Hepatocyte (in vitro differentiated cells): ENCODE measurements at regions not wholly inside any gene's neighbourhood (a gene's known extent, or its start where the extent isn't known, plus 50 kb on each side); places are given as distances from the start of the nearest gene placed in this dataset.

Experiments
- DNase-seq: peaks from one replicate; pipeline ENCODE4 v3.0.0-alpha.2; 2016; ENCODE audit warnings: low spot score
- H2AFZ ChIP-seq: fragments of 200-600 bp; sonication (generic); 2 replicates; pipeline ENCODE4 v1.6.0; 2016; ENCODE audit warnings: antibody characterized with exemption, mild to moderate bottlenecking
- H3K27ac ChIP-seq: fragments of 200-600 bp; sonication (generic); 2 replicates; pipeline ENCODE4 v1.5.1; 2016; ENCODE audit warnings: mild to moderate bottlenecking
- H3K27me3 ChIP-seq: fragments of 200-600 bp; sonication (generic); 2 replicates; pipeline ENCODE4 v1.6.1; 2016
- H3K36me3 ChIP-seq: fragments of 200-600 bp; sonication (generic); replicated peaks from 2 replicates; pipeline ENCODE4 v1.5.1; 2016; ENCODE audit warnings: low read depth; ENCODE audit not compliant: insufficient read depth
- H3K4me1 ChIP-seq: fragments of 200-600 bp; sonication (generic); 2 replicates; pipeline ENCODE4 v1.5.1; 2016; ENCODE audit warnings: mild to moderate bottlenecking, moderate library complexity; ENCODE audit not compliant: insufficient read depth
- H3K4me2 ChIP-seq: fragments of 200-600 bp; sonication (generic); 2 replicates; pipeline ENCODE4 v1.6.0; 2016
- H3K4me3 ChIP-seq: fragments of 200-600 bp; sonication (generic); 2 replicates; pipeline ENCODE4 v1.5.1; 2016; ENCODE audit warnings: mild to moderate bottlenecking
- H3K79me2 ChIP-seq: fragments of 200-600 bp; sonication (generic); 2 replicates; pipeline ENCODE4 v1.6.0; 2017; ENCODE audit warnings: mild to moderate bottlenecking
- H3K9me2 ChIP-seq: fragments of 200-600 bp; sonication (generic); replicated peaks from 2 replicates; pipeline ENCODE4 v1.6.0; 2017; ENCODE audit warnings: mild to moderate bottlenecking; ENCODE audit not compliant: insufficient read depth
- H3K9me3 ChIP-seq: fragments of 200-600 bp; sonication (generic); 2 replicates; pipeline ENCODE4 v1.5.1; 2016; ENCODE audit warnings: low read depth, mild to moderate bottlenecking
- H4K20me1 ChIP-seq: fragments of 200-600 bp; sonication (generic); 2 replicates; pipeline ENCODE4 v1.6.0; 2016; ENCODE audit warnings: mild to moderate bottlenecking; ENCODE audit not compliant: insufficient read depth, poor library complexity, severe bottlenecking
- EZH2 ChIP-seq: fragments of 200-600 bp; sonication (generic); IDR thresholded peaks from 2 replicates; pipeline ENCODE4 v1.6.1; 2016; ENCODE audit warnings: antibody characterized with exemption, mild to moderate bottlenecking, borderline replicate concordance
- EZH2phosphoT487 ChIP-seq: fragments of 200-600 bp; sonication (generic); IDR thresholded peaks from one replicate; pipeline ENCODE4 v1.6.1; 2018; ENCODE audit warnings: antibody characterized with exemption, mild to moderate bottlenecking, low read depth, moderate library complexity; ENCODE audit not compliant: unreplicated experiment, severe bottlenecking
- WGBS: methylation state at CpG from one replicate; pipeline ENCODE4 v1.1.6; 2016; ENCODE audit warnings: low lambda C conversion rate; ENCODE audit errors: missing lambda C conversion rate; 5-methylcytosine and 5-hydroxymethylcytosine counted together
- TF ChIP-seq, protein P1 (sequence below): fragments of 200-600 bp; sonication (generic); IDR thresholded peaks from 2 replicates; pipeline ENCODE4 v1.5.1; 2016; ENCODE audit warnings: antibody characterized with exemption, mild to moderate bottlenecking; ENCODE audit not compliant: poor library complexity

DNA sequence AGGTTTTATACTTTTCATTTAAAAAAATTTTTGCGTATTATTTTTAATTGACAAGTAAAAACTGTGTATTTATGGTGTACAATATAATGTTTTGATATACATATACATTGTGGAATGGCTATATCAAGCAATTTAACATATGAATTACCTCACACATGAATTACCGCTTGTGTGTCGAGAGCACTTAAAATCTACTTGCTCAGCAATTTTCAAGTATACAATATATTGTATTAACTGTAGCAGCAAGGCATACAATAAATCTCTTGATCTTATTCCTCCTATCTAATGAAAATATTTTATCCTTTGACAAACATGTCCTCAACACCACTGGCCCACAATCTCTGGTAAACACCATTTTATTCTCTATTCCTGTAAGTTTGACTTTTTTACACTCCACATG, 224.4 kb upstream of the CYLC2 start:
- 96% methylated on average over 3 of the region's 3 CpGs for WGBS
- Histone ChIP-seq H4K20me1 (no peaks in the 10 kb centered on the region), H3K9me3 (no peaks in the 10 kb centered on the region), H3K4me3 (no peak overlapping the region), H3K9me2 (no peaks in the 10 kb centered on the region), H3K4me1 (no peaks in the 10 kb centered on the region), H3K27me3 (no peaks in the 10 kb centered on the region), H3K27ac (no peak overlapping the region), H3K79me2 (no peaks in the 10 kb centered on the region), H2AFZ (no peak overlapping the region), H3K4me2 (no peak overlapping the region), H3K36me3 (no peaks in the 10 kb centered on the region)
- no peak for TF ChIP-seq EZH2
- no peak for TF ChIP-seq EZH2phosphoT487
- TF ChIP-seq, protein P1, sequence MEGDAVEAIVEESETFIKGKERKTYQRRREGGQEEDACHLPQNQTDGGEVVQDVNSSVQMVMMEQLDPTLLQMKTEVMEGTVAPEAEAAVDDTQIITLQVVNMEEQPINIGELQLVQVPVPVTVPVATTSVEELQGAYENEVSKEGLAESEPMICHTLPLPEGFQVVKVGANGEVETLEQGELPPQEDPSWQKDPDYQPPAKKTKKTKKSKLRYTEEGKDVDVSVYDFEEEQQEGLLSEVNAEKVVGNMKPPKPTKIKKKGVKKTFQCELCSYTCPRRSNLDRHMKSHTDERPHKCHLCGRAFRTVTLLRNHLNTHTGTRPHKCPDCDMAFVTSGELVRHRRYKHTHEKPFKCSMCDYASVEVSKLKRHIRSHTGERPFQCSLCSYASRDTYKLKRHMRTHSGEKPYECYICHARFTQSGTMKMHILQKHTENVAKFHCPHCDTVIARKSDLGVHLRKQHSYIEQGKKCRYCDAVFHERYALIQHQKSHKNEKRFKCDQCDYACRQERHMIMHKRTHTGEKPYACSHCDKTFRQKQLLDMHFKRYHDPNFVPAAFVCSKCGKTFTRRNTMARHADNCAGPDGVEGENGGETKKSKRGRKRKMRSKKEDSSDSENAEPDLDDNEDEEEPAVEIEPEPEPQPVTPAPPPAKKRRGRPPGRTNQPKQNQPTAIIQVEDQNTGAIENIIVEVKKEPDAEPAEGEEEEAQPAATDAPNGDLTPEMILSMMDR, result no peak
- no peak for DNase-seq

DNA sequence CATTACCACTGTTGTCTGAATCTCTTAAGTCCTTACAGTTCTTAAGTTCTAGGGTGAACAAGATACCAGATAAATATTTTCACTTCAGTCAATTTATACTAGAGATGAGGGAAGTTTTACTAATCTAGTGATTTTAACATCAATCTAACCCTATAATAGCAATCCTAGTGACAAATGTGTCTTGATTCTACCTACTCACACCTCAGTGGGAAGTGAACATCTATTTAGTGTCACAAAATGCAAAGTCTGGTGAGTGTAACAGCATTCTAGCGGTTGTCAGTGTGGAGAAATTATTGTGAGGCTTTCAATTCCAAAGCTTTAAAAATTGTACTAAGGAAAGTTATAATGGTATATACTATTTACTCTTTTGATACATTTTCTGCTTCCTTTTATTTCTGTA, 225.8 kb upstream of the CYLC2 start:
- Histone ChIP-seq H3K9me2 (no peaks in the 10 kb centered on the region), H3K27ac (no peak overlapping the region), H2AFZ (no peak overlapping the region), H4K20me1 (no peaks in the 10 kb centered on the region), H3K4me2 (no peak overlapping the region), H3K4me3 (no peak overlapping the region), H3K27me3 (no peaks in the 10 kb centered on the region), H3K79me2 (no peaks in the 10 kb centered on the region), H3K36me3 (no peaks in the 10 kb centered on the region), H3K9me3 (no peaks in the 10 kb centered on the region), H3K4me1 (no peaks in the 10 kb centered on the region)
- WGBS, result 66% methylated on average over 1 of the region's 1 CpG
- DNase-seq, result no peak
- TF ChIP-seq EZH2phosphoT487 (no peak), EZH2 (no peak)
- TF ChIP-seq, protein P1, result no peak

DNA sequence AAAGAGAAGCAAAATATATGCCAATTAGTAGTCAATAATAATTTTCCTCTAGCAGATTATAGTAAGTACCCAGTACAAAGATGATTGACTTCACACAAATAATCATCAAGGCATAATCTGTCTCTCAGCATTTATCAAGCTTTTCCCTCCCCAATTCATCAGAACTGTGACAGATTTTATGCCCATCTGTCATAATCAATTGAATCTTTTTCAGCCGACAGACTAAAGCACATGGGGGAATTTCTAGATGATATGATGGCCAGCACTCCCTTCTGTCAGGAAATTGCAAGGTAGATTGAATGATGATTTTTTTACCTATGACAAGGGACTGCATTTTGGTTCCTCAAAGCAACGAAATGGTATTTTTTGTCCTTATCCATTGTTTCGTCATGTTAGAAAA, 227.1 kb upstream of the CYLC2 start:
- no peak for DNase-seq
- TF ChIP-seq, protein P1, result no peak
- TF ChIP-seq EZH2 (no peak), EZH2phosphoT487 (no peak)
- no peaks in the 10 kb centered on the region for H3K79me2 ChIP-seq
- H3K27ac ChIP-seq, result no peak overlapping the region
- H3K36me3 ChIP-seq, result no peaks in the 10 kb centered on the region
- no peaks in the 10 kb centered on the region for H3K9me2 ChIP-seq
- H2AFZ ChIP-seq, result no peak overlapping the region
- H3K4me3 ChIP-seq, result no peak overlapping the region
- H3K4me2 ChIP-seq, result no peak overlapping the region
- no peaks in the 10 kb centered on the region for H3K9me3 ChIP-seq
- H3K4me1 ChIP-seq, result no peaks in the 10 kb centered on the region
- 76% methylated on average over 3 of the region's 3 CpGs for WGBS
- no peaks in the 10 kb centered on the region for H3K27me3 ChIP-seq
- H4K20me1 ChIP-seq, result no peaks in the 10 kb centered on the region

DNA sequence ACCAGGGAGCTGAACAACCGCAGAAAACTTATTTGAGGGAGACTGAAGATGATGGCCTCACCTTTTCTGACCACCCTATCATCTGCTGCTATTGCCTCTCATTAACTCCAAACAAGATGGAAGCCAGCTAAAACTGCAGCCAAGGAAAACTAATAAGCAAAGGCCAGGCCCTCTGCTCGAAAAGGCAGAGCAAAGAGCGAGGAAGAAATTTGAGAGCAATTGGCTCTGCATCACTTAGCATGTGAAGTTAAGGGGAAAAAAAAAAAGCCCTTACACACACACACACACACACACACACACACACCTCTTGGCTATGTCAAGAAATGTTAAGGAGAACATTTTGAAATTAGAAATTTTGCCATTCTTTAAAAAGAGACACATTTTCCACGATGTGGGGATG, 228.1 kb upstream of the CYLC2 start:
- H4K20me1 ChIP-seq, result no peaks in the 10 kb centered on the region
- WGBS, result 79% methylated on average over 4 of the region's 4 CpGs
- no peaks in the 10 kb centered on the region for H3K27me3 ChIP-seq
- no peak for DNase-seq
- no peaks in the 10 kb centered on the region for H3K36me3 ChIP-seq
- H3K4me1 ChIP-seq, result no peaks in the 10 kb centered on the region
- H3K9me2 ChIP-seq, result no peaks in the 10 kb centered on the region
- TF ChIP-seq EZH2phosphoT487 (no peak), EZH2 (no peak)
- TF ChIP-seq, protein P1, result no peak
- no peak overlapping the region for H3K4me2 ChIP-seq
- H3K27ac ChIP-seq, result no peak overlapping the region
- H3K4me3 ChIP-seq, result no peak overlapping the region
- H2AFZ ChIP-seq, result no peak overlapping the region
- H3K79me2 ChIP-seq, result no peaks in the 10 kb centered on the region
- no peaks in the 10 kb centered on the region for H3K9me3 ChIP-seq
